Endothelial cell of umbilical vein (primary cell): ENCODE measurements at regions not wholly inside any gene's neighbourhood (a gene's known extent, or its start where the extent isn't known, plus 50 kb on each side); places are given as distances from the start of the nearest gene placed in this dataset.

Experiments used
- CTCF ChIP-seq, 2 donors: IDR thresholded peaks; 1 replicate in 1 of 2; 2 replicates in 1 of 2; pipeline ENCODE4 v1.5.1; 2011; ENCODE audit warnings: low read length in 2 of 2, mild to moderate bottlenecking in 2 of 2, moderate library complexity in 2 of 2, control low read depth in 1 of 2, inconsistent platforms in 1 of 2, low read depth in 1 of 2; ENCODE audit not compliant: insufficient read depth in 1 of 2; ENCODE audit errors: extremely low read depth in 1 of 2
- EZH2 ChIP-seq: IDR thresholded peaks from 2 replicates; pipeline ENCODE4 v1.6.1; 2012; ENCODE audit warnings: borderline replicate concordance, low read depth, mild to moderate bottlenecking, moderate library complexity, low read length, inconsistent platforms; ENCODE audit not compliant: severe bottlenecking
- JUN ChIP-seq: IDR thresholded peaks from 2 replicates; pipeline ENCODE4 v1.6.1; 2011; ENCODE audit warnings: borderline replicate concordance, low read depth; ENCODE audit not compliant: insufficient read length, insufficient read depth
- MAX ChIP-seq: IDR thresholded peaks from 2 replicates; pipeline ENCODE4 v1.6.1; 2011; ENCODE audit not compliant: insufficient read depth, insufficient read length
- POLR2A ChIP-seq: IDR thresholded peaks from 2 replicates; pipeline ENCODE4 v1.6.1; 2012; ENCODE audit warnings: low read depth, mild to moderate bottlenecking, control low read depth, low read length

- TF ChIP-seq MAX (no peak), CTCF (IDR thresholded peaks at IDR 0.05; ENCODE audit: extremely low read depth in 1 of 2, insufficient read depth in 1 of 2, low read depth in 1 of 2, low read length in 2 of 2) (no peak), POLR2A (no peak), JUN (no peak), EZH2 (no peak)
Measured at GRCh38 chr2:20125616-20126015, 74.2 kb upstream of the LAPTM4A start.
